Peyer's patch (tissue), 4 donors: ENCODE measurements at regions not wholly inside any gene's neighbourhood (a gene's known extent, or its start where the extent isn't known, plus 50 kb on each side); places are given as distances from the start of the nearest gene placed in this dataset.

ENCODE experiments used
- POLR2A ChIP-seq, 2 donors: fragments of 450-650 bp; IDR thresholded peaks; one replicate each; pipeline ENCODE4 v1.5.1; 2017; ENCODE audit warnings: antibody characterized with exemption in 2 of 2, mild to moderate bottlenecking in 2 of 2, moderate library complexity in 2 of 2
- TF ChIP-seq, protein P1 (sequence below), 6 experiments: fragments of 450-650 bp in 4 of 6; fragments of 200-600 bp in 2 of 6; sonication (generic) in 1 of 6; IDR thresholded peaks; one replicate each; pipeline ENCODE4 v1.5.1; 2017 to 2019; ENCODE audit warnings: antibody characterized with exemption in 6 of 6, mild to moderate bottlenecking in 3 of 6, moderate library complexity in 1 of 6

DNA sequence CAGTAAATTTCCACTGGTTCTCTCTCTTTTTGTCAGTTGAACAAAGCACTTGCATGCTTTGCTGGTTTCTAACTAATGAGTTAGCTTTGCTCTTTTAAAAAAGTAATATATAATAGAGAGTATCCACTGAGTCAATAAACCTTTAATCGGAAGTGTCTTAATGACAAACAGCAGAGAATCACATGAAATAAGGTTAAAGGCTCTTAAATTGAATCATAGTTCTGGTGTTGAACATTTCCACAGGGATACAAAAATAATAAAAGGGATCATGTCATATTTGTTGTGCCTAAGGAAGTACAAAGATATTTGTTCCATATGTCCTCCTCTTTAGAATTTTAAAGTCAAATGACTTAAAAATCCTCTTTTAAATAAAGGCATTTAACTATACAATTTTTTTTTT, 362.6 kb downstream of the LRIG3 start:
- TF ChIP-seq, protein P1, sequence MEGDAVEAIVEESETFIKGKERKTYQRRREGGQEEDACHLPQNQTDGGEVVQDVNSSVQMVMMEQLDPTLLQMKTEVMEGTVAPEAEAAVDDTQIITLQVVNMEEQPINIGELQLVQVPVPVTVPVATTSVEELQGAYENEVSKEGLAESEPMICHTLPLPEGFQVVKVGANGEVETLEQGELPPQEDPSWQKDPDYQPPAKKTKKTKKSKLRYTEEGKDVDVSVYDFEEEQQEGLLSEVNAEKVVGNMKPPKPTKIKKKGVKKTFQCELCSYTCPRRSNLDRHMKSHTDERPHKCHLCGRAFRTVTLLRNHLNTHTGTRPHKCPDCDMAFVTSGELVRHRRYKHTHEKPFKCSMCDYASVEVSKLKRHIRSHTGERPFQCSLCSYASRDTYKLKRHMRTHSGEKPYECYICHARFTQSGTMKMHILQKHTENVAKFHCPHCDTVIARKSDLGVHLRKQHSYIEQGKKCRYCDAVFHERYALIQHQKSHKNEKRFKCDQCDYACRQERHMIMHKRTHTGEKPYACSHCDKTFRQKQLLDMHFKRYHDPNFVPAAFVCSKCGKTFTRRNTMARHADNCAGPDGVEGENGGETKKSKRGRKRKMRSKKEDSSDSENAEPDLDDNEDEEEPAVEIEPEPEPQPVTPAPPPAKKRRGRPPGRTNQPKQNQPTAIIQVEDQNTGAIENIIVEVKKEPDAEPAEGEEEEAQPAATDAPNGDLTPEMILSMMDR (IDR thresholded peaks at IDR 0.05), result no peak
- TF ChIP-seq POLR2A (IDR thresholded peaks at IDR 0.05), result no peak
